ENCODE measurements at regions not wholly inside any gene's neighbourhood (a gene's known extent, or its start where the extent isn't known, plus 50 kb on each side); places are given as distances from the start of the nearest gene placed in this dataset.

- DNase-seq (ENCODE audit: low read depth): no peak
- no peak for TF ChIP-seq CTCF (conservative IDR thresholded peaks at IDR 0.05; ENCODE audit: control insufficient read depth, insufficient read depth, low read depth, low read length)
- no peak overlapping the region for H3K4me3 ChIP-seq (ENCODE audit: control insufficient read depth, low read depth, low read length)
These were observed 482.6 kb downstream of the RFC3 start for GRCh38 chr13:34300559-34300958.

- no peak overlapping the region for H3K4me3 ChIP-seq (ENCODE audit: control insufficient read depth, low read depth, low read length)
- no peak for TF ChIP-seq CTCF (conservative IDR thresholded peaks at IDR 0.05; ENCODE audit: control insufficient read depth, insufficient read depth, low read depth, low read length)
- DNase-seq (ENCODE audit: low read depth): no peak
These were observed 484.6 kb downstream of the RFC3 start for GRCh38 chr13:34302596-34302995.

GRCh38 chr13:34303346-34303745, 485.4 kb downstream of the RFC3 start:
- TF ChIP-seq CTCF (conservative IDR thresholded peaks at IDR 0.05; ENCODE audit: control insufficient read depth, insufficient read depth, low read depth, low read length): no peak
- no peak for DNase-seq (ENCODE audit: low read depth)
- H3K4me3 ChIP-seq (ENCODE audit: control insufficient read depth, low read depth, low read length): no peak overlapping the region

- no peak overlapping the region for H3K4me3 ChIP-seq (ENCODE audit: control insufficient read depth, low read depth, low read length)
- TF ChIP-seq CTCF (conservative IDR thresholded peaks at IDR 0.05; ENCODE audit: control insufficient read depth, insufficient read depth, low read depth, low read length): no peak
- no peak for DNase-seq (ENCODE audit: low read depth)
These were observed 489.7 kb downstream of the RFC3 start for GRCh38 chr13:34307607-34308006.

GRCh38 chr13:34308725-34309124, 490.8 kb downstream of the RFC3 start:
- H3K4me3 ChIP-seq (ENCODE audit: control insufficient read depth, low read depth, low read length): no peak overlapping the region
- no peak for TF ChIP-seq CTCF (conservative IDR thresholded peaks at IDR 0.05; ENCODE audit: control insufficient read depth, insufficient read depth, low read depth, low read length)
- no peak for DNase-seq (ENCODE audit: low read depth)

GRCh38 chr13:34310539-34310938, 492.6 kb downstream of the RFC3 start:
- no peak overlapping the region for H3K4me3 ChIP-seq (ENCODE audit: control insufficient read depth, low read depth, low read length)
- DNase-seq (ENCODE audit: low read depth): no peak
- TF ChIP-seq CTCF (conservative IDR thresholded peaks at IDR 0.05; ENCODE audit: control insufficient read depth, insufficient read depth, low read depth, low read length): no peak

GRCh38 chr13:34311251-34311650, 493.3 kb downstream of the RFC3 start:
- H3K4me3 ChIP-seq (ENCODE audit: control insufficient read depth, low read depth, low read length): no peak overlapping the region
- no peak for TF ChIP-seq CTCF (conservative IDR thresholded peaks at IDR 0.05; ENCODE audit: control insufficient read depth, insufficient read depth, low read depth, low read length)
- no peak for DNase-seq (ENCODE audit: low read depth)
